GM12864 (cell line): ENCODE measurements at regions not wholly inside any gene's neighbourhood (a gene's known extent, or its start where the extent isn't known, plus 50 kb on each side); places are given as distances from the start of the nearest gene placed in this dataset.
"Not testable (repeated sequence)": the region's sequence is repeated elsewhere in the genome, so short reads cannot be mapped to it uniquely, and the experiment has no call there.

ENCODE experiments used
- DNase-seq: peaks from one replicate; pipeline ENCODE4 v3.0.0-alpha.2; 2011; ENCODE audit warnings: low read depth
- H3K4me3 ChIP-seq: 2 replicates; pipeline ENCODE4 v1.5.1; 2011; ENCODE audit warnings: mild to moderate bottlenecking, low read depth, low read length, control low read depth
- CTCF ChIP-seq: IDR thresholded peaks from 2 replicates; pipeline ENCODE4 v1.5.1; 2011; ENCODE audit warnings: low read depth, mild to moderate bottlenecking, moderate library complexity, low read length, control low read depth, inconsistent platforms; ENCODE audit errors: missing control alignments

- no peak for TF ChIP-seq CTCF
- H3K4me3 ChIP-seq = no peak overlapping the region
- DNase-seq = no peak
Observed at GRCh38 chr15:47897525-47897924, 180.2 kb downstream of the SEMA6D start.

- no peak for TF ChIP-seq CTCF
- H3K4me3 ChIP-seq = no peak overlapping the region
- DNase-seq = no peak
Observed at GRCh38 chr15:47900751-47901150, 183.4 kb downstream of the SEMA6D start.

- TF ChIP-seq CTCF = no peak
- no peak for DNase-seq
- no peak overlapping the region for H3K4me3 ChIP-seq
Observed at GRCh38 chr15:47903368-47903767, 186.1 kb downstream of the SEMA6D start.

- DNase-seq = no peak
Observed at GRCh38 chr15:47908486-47908885, 191.2 kb downstream of the SEMA6D start.

GRCh38 chr15:47908950-47909670 lies 191.8 kb downstream of the SEMA6D start:
- DNase-seq = no peak
- H3K4me3 ChIP-seq = no peak overlapping the region
- TF ChIP-seq CTCF = no peak

More at GRCh38 chr15:47908486-47908885, 191.2 kb downstream of the SEMA6D start:
- no peak overlapping the region for H3K4me3 ChIP-seq
- TF ChIP-seq CTCF = no peak

- DNase-seq = peak; percentile 21
- H3K4me3 ChIP-seq = not testable (repeated sequence)
- peak; percentile 66 for TF ChIP-seq CTCF
Observed at GRCh38 chr15:47912910-47913309, 195.6 kb downstream of the SEMA6D start.

- DNase-seq = no peak
- no peak overlapping the region for H3K4me3 ChIP-seq
- no peak for TF ChIP-seq CTCF
Observed at GRCh38 chr15:47917881-47918280, 200.6 kb downstream of the SEMA6D start.
